ENCODE measurements at regions not wholly inside any gene's neighbourhood (a gene's known extent, or its start where the extent isn't known, plus 50 kb on each side); places are given as distances from the start of the nearest gene placed in this dataset.

DNA sequence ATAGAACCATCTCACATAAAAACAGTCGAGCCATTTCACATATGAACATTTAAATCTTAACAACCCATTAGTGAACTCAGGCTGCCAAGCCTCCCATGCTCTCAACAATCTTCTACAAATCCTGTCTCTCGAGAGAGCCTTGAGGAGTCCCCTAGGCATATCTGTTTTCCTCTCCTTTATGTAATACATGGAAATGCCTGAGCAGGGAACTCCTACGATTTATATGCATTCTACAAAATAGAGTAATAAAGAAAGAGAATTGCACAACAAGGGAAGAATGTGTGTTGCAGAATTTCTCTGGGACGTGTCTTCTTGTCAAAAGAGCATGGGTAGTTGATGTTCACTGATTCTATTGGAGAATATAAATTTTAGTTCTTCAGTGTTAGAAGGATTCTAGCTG lies 101.8 kb upstream of the VCX2 start:
- TF ChIP-seq, protein P1, sequence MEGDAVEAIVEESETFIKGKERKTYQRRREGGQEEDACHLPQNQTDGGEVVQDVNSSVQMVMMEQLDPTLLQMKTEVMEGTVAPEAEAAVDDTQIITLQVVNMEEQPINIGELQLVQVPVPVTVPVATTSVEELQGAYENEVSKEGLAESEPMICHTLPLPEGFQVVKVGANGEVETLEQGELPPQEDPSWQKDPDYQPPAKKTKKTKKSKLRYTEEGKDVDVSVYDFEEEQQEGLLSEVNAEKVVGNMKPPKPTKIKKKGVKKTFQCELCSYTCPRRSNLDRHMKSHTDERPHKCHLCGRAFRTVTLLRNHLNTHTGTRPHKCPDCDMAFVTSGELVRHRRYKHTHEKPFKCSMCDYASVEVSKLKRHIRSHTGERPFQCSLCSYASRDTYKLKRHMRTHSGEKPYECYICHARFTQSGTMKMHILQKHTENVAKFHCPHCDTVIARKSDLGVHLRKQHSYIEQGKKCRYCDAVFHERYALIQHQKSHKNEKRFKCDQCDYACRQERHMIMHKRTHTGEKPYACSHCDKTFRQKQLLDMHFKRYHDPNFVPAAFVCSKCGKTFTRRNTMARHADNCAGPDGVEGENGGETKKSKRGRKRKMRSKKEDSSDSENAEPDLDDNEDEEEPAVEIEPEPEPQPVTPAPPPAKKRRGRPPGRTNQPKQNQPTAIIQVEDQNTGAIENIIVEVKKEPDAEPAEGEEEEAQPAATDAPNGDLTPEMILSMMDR (IDR thresholded peaks at IDR 0.05): no peak
- no peak for TF ChIP-seq POLR2AphosphoS5 (IDR thresholded peaks at IDR 0.05)

Data from stomach (tissue), 4 donors.